ENCODE measurements at regions not wholly inside any gene's neighbourhood (a gene's known extent, or its start where the extent isn't known, plus 50 kb on each side); places are given as distances from the start of the nearest gene placed in this dataset.

- TF ChIP-seq POLR2A (IDR thresholded peaks at IDR 0.05; ENCODE audit: borderline replicate concordance, extremely low read depth, insufficient read depth, insufficient read length) = no peak
- TF ChIP-seq SP1 (IDR thresholded peaks at IDR 0.05; ENCODE audit: low read depth) = no peak
- peak; percentile 66 to 88 (median 85) for TF ChIP-seq CTCF (IDR thresholded peaks at IDR 0.05 in 2 of 3, conservative IDR thresholded peaks at IDR 0.05 in 1 of 3; ENCODE audit: borderline replicate concordance in 1 of 3, insufficient read depth in 1 of 3, low read depth in 2 of 3, low read length in 2 of 3)
- peak; percentile 55; the same call in 1 of the 2 replicates for TF ChIP-seq RAD21 (IDR thresholded peaks at IDR 0.05; ENCODE audit: low read depth)
- TF ChIP-seq EZH2 (IDR thresholded peaks at IDR 0.05) = no peak
- no peak for TF ChIP-seq REST (IDR thresholded peaks at IDR 0.05; ENCODE audit: low read depth)
- TF ChIP-seq MAX (IDR thresholded peaks at IDR 0.05) = no peak
- TF ChIP-seq POLR2AphosphoS5 (IDR thresholded peaks at IDR 0.05; ENCODE audit: low read depth, low read length) = no peak
- no peak for TF ChIP-seq ZBTB33 (IDR thresholded peaks at IDR 0.05; ENCODE audit: extremely low read depth, insufficient replicate concordance, low read length)
- TF ChIP-seq TCF7L2 (IDR thresholded peaks at IDR 0.05; ENCODE audit: borderline replicate concordance, extremely low read depth, insufficient read depth, insufficient read length) = no peak
- no peak for TF ChIP-seq EZH2phosphoT487 (IDR thresholded peaks at IDR 0.05; ENCODE audit: borderline replicate concordance)
Observed at GRCh38 chr7:142385491-142386340, 127.9 kb upstream of the PRSS58 start.

Data from HCT116 (cell line).